HG03280 (cell line): ENCODE measurements at regions not wholly inside any gene's neighbourhood (a gene's known extent, or its start where the extent isn't known, plus 50 kb on each side); places are given as distances from the start of the nearest gene placed in this dataset.

ENCODE experiments used
- ATAC-seq: cut with Tn5 transposase; IDR thresholded peaks from one replicate; pipeline ENCODE4 v1.9.1; 2021; ENCODE audit warnings: mild to moderate bottlenecking, moderate library complexity; ENCODE audit not compliant: unreplicated experiment

DNA sequence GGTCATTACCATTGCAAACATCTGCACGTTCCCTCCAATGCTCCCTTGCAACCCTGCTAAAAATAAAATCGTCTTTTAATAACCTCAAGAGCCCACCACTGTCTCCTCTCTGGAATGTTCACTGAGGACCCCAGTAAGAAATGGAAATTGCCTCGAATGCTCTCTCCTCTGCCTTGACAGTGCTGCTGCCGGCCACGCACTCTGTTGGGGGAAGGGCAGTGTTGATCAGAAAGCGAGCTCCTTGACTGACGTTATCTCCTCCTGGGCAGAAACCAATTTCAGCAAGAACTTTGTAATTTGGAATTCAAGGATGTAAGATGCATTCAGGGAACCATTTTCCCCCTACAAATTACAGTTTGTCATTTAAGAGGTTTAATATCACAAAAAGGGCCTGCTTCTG, 718.5 kb downstream of the UQCRFS1 start:
- no peak for ATAC-seq

DNA sequence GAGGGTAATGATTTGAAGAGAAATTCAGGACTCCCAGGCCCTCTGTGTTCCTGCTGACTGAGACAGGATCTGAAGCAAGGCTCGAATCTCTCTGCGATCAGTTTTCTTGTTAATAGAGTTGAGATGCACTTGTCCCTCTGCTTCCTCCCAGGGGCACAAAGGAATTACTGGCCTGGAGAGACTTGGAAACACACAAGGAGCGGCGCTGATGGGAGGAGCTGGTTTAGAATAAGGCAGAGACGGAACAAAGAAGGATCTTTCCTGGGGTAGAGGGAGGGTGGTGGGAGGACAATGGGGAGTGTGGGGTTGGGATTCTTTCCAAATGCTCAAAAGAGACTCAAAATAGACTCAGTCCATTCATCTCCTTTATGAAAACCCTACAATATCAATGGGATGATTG, 719.1 kb downstream of the UQCRFS1 start:
- ATAC-seq = no peak

DNA sequence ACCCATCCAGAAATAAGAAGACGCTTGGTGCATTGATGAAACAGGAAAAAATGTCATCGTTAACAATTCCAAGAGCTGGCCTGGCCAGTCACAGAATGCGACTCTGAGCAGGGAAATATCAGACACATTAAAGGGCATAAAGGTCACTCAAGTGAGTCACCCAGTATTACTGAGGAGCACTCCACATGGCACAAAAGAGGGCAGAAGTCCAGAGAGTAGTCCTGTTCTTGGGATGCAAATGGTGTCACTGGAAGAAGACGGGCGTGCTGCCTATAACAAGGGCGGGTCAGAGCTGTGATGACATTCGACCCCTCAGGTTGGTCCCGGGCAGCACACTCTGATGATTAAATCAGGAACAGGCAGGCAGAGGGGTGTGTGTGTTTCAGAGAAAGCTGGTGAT, 720.3 kb downstream of the UQCRFS1 start:
- ATAC-seq = no peak

DNA sequence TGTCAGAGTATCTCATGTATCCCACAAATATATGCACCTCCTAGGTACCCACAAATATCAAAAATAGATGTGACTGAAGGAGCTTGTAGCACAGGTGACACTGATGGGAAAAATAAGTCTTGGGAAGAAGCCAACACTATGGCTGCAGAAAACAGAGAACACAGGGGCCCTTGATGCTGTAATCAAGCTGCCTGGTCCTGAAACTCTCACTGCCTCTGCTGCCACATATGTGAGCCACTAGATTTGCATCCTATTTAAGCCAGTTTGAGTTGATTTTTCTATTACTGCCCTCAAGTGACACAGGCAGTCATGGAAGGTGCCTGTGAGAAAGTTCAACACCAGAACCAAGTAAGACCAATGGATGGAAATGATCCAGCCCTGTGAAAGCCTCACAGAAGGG, 720.8 kb downstream of the UQCRFS1 start:
- no peak for ATAC-seq

DNA sequence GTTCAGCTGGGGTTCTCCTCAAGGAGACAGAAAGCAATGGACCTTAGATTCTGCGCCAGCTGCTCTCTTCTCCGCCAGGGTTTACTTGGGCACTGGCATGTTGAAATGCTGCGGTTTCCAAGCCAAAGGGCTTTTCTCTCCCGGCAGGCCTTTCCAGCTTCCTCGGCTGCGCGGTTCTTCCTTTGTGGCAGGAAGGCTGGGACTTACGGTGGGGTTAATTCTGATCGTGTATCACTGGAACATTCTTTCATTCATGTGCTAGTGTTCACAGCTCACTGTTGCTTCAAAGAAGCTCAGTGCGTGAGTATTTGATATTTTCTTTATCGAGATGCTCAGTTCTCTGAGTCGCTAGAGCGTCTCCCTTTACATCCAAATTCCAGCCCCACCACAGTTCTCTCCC, 723.2 kb downstream of the UQCRFS1 start:
- no peak for ATAC-seq

DNA sequence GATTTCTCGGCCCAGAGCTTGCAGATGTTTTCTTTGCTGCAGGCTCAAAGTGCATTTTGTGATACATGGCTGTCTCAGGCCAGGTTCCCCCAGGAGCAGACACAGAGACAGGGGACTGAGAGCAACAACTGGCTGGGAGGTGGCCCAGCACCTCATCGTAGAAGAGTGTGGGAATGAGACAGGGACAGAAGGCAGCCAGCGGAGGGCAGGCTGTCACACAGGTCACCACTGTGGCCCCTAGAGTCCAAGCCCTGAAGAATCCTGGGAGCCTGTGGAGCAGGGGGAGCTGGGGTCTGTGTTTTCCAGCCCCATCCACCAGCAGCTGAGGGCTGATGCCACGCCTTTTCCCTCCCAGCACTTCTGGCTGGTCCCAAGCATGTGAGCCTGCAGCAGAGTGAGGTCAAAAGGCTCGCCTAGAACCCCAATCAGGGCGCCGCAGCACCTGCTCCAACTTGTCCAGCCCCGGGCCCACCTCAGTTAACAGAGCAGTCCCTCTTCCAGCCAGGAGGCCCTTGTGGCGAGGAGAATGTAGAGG, 723.8 kb downstream of the UQCRFS1 start:
- ATAC-seq = no peak

DNA sequence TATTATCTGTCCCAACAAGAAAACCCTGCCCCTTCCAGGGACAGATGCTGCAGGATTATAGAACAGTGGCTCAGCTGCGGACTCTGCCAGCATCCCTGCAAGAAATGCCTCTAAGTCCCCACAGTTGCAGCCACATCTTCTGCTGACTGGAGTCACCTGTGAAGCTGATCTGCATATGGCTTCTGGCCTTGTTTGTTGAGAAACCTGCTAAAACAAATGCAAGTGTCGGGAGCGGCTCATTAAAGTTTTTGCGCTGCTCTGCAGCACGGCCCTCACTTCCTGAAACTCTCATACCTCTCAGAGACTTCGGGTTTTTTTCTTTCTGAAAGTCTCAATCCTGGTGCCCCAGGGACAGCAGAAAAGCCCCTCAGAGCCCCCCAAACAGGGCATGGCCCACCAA, 725.0 kb downstream of the UQCRFS1 start:
- ATAC-seq = no peak

DNA sequence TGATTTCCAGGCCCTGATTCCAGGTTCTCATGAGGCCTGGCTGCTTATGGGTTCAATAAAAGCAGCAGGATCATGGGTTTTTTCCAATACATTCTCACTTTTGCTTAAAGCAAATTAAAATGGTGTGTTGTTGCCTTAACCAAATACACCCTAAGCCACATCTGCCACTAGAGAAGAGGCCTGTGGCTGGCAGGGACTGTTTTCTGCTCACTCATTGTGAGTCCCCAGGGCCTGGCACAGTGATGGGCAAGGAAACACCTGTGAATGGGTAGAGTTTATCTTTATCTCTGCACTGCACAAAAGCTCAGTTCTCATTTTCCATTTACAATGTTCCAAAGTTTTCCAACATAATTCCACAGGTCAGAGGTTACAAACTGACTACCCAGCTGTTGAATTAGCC, 726.0 kb downstream of the UQCRFS1 start:
- no peak for ATAC-seq

DNA sequence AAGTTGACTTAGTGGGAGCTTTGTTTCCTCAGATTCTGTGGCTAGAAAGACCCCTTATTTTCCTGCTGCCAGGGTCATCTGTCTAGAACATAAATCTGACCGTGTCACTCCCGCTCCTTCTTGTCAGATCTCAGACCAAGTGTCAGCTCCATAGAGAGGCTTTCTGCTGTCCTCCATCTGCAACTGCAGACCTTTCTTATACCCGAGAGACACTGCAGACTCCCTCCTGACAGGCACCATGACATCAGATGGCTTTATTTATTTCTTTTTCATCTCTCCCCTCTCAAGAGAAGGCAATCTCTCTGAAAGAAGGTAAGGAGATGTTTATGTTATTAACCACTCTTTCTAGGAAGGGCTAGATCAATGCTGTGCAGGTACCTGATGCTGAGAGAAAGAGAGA, 726.5 kb downstream of the UQCRFS1 start:
- no peak for ATAC-seq

DNA sequence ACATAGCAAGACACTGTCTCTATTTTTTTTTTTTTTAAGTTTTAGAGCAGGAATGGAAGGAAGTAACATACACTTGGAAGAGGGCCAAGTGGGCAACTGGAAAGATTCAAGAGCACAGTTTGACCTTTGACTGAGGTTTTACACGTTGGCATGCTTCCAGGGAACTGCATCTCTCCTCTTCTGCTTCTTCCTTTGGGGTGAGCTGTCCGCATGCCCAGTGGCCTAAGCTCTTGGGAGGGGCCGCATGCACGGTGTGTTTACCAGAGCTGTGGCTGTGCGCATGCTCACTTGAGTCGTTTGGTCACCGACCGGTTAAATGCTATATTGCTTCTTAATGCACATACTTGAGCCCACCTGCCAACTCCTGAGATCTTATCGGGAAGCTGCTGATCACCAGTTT, 727.7 kb downstream of the UQCRFS1 start:
- ATAC-seq = no peak

DNA sequence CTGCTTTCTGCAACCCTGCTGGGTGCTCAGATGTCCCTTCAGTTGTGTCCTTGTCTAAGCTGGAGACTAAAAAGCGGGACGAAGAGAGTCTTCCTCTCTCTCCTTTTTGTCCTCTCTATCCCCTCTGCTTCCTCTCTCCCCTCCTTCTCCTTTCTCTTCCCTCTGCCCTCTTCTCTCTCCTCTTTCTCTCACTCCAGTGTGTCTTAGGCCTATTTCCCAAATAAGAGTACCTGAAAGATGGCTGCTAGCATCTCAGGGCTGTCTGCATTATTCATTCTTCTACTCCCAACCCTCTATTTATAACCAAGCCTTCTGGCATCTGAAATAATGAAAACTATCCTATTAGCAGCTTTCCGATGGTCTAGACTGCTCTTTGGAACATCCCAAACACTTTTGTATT, 729.8 kb downstream of the UQCRFS1 start:
- ATAC-seq = no peak

DNA sequence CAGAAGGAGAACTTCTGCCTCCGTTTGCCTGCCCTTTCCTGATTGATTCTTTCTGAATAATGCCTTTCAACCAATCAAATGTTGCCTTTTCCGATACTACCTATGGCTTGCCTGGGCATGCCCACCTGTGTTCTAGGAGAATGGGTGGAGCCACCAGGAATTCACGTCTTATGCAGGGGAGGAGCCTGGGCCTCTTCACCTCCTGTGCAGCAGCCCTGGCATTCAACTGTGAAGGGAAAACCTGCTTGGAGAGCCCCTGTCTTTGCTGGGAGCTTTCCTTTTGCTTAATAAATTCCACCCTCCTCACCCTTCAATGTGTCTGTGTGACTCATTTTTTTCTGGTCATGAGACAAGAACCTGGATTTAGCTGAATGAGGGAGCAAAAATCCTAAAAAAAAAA, 730.7 kb downstream of the UQCRFS1 start:
- no peak for ATAC-seq

DNA sequence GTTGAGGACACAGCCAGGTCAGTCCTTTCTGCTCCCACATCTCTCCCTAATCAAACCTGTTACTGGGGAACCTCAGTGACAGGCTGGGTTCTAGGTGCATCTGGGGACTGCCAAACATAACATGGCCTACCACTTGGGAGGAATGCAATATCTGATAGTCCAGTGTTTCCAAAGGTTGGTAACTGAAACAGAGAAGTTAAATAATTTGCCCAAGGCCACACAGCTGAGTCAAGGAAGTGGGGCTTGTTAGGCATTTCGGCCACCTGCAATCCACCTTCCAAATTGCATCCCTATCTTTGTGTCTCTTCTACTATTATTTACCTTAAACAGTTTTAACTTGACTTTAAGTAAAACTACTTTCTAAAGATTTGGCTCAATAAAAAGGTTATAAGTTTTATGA, 731.3 kb downstream of the UQCRFS1 start:
- no peak for ATAC-seq

DNA sequence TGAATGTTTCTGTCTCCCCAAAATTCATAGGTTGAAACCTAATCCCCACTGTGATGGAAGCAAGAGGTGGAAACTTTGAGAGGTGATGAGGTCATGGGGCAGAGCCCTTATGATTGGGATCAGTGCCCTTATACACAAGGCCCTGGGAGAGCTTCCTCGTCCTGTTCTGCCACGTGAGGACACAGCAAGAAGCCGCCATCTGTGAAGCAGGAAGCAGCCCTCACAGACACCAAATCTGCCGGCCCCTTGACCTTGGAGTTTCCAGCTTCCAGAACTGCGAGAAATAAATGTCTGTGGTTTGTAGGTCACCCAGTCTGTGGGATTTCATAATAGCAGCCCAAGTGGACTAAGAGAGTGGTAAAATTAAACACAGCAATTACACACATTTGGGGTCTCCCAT, 737.4 kb downstream of the UQCRFS1 start:
- no peak for ATAC-seq

DNA sequence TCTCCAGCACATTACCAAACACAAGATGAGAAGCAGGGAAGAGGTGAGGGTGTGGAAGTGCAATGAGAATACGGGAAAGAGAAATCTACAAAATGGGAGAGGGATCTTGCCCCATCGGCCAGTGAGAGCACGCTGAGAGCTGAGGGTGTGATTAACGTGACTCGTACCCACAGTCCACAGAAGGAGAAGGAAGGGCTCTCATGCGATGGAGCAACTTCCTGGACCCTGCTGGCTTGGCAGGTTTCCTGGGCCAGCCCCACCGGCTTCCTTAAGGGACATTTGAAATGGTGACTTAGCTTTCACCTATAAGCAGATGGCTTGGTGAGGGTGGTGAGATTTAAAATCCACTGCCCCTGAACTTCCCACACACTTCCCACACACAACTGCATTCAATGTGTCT, 740.1 kb downstream of the UQCRFS1 start:
- no peak for ATAC-seq

DNA sequence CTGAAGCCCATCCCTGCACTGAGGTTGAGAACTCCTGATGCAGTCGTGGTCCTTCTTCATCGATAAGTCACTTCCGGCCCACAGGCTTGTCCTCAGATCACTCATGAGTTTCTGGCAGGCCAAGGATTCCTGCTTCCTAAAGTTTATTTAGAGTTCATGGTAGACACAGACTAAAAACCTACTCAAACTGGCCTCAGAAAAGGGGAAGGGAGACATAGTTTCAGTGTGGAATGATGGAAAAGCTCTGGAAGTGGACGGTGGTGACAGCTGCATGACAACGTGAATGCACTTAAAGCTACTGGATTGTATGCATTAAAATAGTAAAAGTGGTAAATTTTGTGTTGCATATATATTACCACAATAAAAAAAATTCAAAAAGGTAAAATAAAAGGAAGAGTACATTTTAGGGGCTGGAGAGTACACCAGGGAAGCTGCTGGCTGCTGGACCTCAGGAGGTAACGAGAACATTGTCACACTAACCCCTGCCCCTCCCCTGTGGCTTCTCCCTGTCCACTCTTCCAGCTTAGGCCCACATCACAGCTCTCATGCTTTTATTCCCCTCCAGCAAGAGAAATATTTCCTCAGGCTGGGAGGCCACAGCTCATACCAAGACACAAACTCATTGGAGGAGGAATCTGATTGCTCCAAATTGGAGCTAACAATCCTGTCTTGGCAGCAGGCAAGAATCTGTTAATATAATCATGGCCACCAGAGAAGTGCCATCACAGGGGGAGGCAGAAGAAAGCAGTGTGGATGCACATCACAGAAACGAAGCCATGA, 741.0 kb downstream of the UQCRFS1 start:
- ATAC-seq = no peak

DNA sequence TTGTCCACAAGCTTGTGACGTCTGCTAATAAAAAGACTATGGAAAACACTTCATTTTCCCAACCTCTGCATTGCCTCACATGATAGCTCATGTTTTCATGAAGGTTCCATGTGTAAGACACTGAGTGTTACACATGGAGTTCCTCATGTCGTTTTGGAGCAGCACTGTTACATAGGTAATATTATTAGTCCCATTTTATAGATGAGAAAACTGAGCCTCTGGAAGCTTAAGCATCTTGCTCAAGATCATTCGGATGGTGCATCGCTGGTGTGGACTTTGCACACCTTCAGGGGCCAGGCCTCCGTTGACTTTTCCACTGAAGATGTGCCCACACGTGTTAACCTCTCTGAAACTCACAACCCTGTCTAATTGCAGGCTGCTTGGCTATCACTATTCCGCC, 743.4 kb downstream of the UQCRFS1 start:
- no peak for ATAC-seq

DNA sequence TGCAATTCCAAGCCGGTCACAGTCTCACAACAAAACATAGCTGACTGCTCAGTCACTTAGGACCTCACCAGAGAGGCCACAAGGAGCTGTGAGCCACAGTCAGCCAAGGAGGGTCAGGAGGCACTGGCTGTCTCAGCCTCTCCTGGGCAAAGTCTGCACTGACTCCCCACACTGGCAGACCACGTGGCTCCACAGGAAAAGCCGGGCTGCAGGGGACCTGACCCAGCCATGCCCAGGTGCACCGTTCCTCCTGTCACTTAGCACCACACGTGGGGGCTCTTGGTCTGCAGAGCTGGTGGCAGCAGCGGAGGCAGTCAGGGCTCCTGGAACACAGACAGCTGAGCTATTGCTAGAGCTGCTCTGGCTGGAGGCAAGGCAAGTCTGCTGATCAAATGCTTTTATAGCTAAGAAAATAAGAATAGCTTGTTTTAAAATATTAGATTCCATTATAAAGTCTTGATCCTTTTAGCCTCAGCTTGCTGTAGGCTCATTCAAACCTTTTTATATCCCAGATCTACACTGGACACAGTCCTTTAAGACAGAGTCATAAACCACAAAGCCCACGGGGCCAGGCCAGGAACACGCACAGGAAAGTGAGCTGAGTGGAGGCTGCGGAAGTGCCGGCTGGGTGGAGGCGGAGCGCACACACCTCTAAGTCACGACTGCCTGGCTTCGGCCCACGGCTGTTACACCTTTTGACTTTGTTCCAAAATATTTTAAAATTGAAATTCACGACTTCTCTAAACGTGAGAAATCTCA, 744.1 kb downstream of the UQCRFS1 start:
- ATAC-seq = no peak

DNA sequence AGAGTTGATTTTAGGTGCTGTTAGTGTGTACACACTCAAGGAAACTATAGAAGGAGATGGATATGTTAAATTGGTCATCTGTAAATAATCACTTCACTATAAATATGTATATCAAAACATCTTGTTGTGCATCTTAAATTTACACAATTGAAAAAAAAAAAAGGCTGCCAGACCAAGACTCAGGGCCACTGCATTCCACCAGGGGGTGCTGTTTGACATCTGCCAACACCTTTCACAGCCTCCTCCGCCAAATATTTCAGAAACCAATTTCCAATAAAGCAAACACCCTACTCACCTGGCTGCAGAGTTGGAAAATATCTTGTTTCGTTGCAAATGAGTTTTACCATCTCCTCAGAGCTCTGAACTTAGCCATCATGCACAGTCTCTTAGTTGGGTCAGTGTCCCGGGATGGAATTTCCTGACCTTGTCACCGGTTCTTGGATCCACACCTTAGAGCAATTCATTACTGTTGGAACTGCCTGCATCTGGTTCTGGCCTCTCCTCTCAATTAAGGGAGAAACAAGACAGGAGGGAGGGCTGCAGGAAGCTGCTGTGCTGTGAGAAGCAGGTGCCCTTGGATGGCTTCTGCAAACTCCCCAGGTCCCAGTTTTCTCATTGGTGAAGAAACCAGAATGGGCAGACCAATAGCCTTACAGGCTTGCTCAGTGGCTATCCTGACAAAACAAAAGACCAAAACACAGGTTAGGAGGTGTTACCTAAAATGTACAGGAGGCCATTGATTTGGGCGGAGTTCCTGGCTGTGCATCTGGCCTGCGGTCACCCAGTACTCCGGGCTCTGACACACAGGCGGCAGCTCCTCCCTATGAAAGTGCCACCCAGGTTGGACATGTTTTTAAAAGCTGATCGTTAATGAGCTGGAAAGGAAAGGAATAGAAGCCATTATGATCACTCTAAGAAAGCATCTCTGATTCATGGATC, 746.6 kb downstream of the UQCRFS1 start:
- ATAC-seq = no peak

DNA sequence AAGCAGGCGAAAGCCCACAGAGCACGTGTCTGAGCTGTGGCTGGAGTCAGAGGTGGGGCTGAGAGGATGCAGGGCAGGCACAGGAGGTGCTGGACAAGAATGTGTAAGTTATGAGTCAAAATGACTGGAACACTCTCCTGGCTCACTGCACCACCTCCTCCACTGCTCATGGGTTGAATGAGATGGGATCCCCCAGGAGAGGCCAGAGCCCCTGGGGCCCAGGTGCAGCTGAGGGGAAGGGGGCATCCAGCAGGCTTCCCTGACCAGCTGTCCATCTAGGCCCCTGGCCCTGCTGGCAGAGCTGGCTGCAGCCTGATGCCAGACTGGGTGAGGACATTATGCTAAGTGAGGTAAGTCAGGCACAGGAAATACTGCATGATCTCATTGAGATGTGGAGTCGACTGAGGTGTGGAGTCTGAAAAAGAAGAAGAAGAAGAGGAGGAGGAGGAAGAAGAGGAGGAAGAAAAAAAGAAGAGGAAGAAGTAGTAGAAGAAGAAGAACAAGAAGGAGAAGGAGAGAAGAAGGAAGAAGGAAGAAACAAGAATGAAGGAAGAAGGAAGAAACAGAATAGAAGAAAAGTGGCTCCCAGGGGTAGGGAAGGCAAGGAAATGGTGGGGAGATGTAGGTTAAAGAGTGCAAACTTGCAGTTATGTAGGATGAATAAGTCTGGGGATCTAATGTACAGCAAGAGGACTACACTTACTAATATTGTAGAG, 747.4 kb downstream of the UQCRFS1 start:
- no peak for ATAC-seq
